HepG2 (cell line): ENCODE measurements at regions not wholly inside any gene's neighbourhood (a gene's known extent, or its start where the extent isn't known, plus 50 kb on each side); places are given as distances from the start of the nearest gene placed in this dataset.

Experiments used
- ATAC-seq: fragments of 200-7000 bp; cut with Tn5 transposase; 3 replicates; pipeline ENCODE4 v1.9.1; 2020; ENCODE audit warnings: mild to moderate bottlenecking, moderate library complexity
- BruUV-seq: library from RNA; stranded (reverse); fragments of 400-500 nt; replicated peaks from 2 replicates; lab custom pipeline; 2021; lab: Mats Ljungman, UMichigan
- CTCF ChIA-PET: fragments of 300-600 bp; formaldehyde crosslinking; extraction: SDS; loops from one replicate; lab custom pipeline; 2021; ENCODE audit warnings: low total read pairs, inconsistent platforms, low intra/inter-chr PET ratio; lab: Yijun Ruan, JAX
- POLR2A ChIA-PET: fragments of 350-600 bp; sonication (Branson Sonifier 250); formaldehyde crosslinking; loops from one replicate; lab custom pipeline; 2020; ENCODE audit warnings: antibody characterized with exemption, inconsistent platforms; lab: Yijun Ruan, JAX
- DNase-seq: peaks from one replicate; pipeline ENCODE4 v3.0.0-alpha.2; 2015; ENCODE audit warnings: low spot score
- FAIRE-seq: peaks from 3 replicates; lab custom pipeline; 2011; peaks lifted over from hg19 to GRCh38; lab: Jason Lieb, UNC
- H2AFZ ChIP-seq: one replicate; pipeline ENCODE4 v1.6.1; 2011; ENCODE audit warnings: low read length, inconsistent platforms
- H3K27ac ChIP-seq: fragments of 300-600 bp; 3 replicates; pipeline ENCODE4 v1.8.0; 2011; ENCODE audit warnings: mixed run types, mild to moderate bottlenecking, mixed read lengths, low read length, inconsistent platforms; ENCODE audit not compliant: insufficient read depth; ENCODE audit errors: extremely low read length
- H3K27me3 ChIP-seq, 2 experiments: fragments of 200-600 bp in 1 of 2; 2 replicates in 1 of 2; 3 replicates in 1 of 2; pipeline versions ENCODE4 v1.6.0 to v1.8.0; 2011; ENCODE audit warnings: low read length in 2 of 2, mild to moderate bottlenecking in 2 of 2, moderate library complexity in 2 of 2, inconsistent platforms in 1 of 2; ENCODE audit not compliant: insufficient read depth in 2 of 2, control insufficient read depth in 1 of 2
- H3K36me3 ChIP-seq, 2 experiments: fragments of 200-600 bp in 1 of 2; replicated peaks in 1 of 2; 2 replicates in 1 of 2; 3 replicates in 1 of 2; pipeline versions ENCODE4 v1.5.1 to v1.8.0; 2011; ENCODE audit warnings: low read length in 2 of 2, inconsistent platforms in 1 of 2; ENCODE audit not compliant: insufficient read depth in 2 of 2, control insufficient read depth in 1 of 2
- H3K4me1 ChIP-seq: 2 replicates; pipeline ENCODE4 v1.5.1; 2012; ENCODE audit warnings: low read length, inconsistent platforms; ENCODE audit not compliant: insufficient read depth
- H3K4me2 ChIP-seq: 2 replicates; pipeline ENCODE4 v1.6.0; 2011; ENCODE audit warnings: low read depth, low read length, inconsistent platforms
- H3K4me3 ChIP-seq, 3 experiments: fragments of 200-600 bp in 1 of 3; sonication (generic), shearing (Covaris generic) in 1 of 3; replicated peaks in 1 of 3; 2 replicates each; pipeline ENCODE4 v1.5.1; 2011 to 2016; ENCODE audit warnings: low read length in 3 of 3, inconsistent platforms in 2 of 3, low read depth in 2 of 3, mild to moderate bottlenecking in 2 of 3, control low read depth in 1 of 3, mixed read lengths in 1 of 3; ENCODE audit not compliant: insufficient read depth in 1 of 3
- H3K79me2 ChIP-seq: one replicate; pipeline ENCODE4 v1.6.1; 2011; ENCODE audit warnings: low read length, inconsistent platforms; ENCODE audit not compliant: insufficient read depth
- H3K9ac ChIP-seq: 2 replicates; pipeline ENCODE4 v1.6.0; 2011; ENCODE audit warnings: mild to moderate bottlenecking, low read depth, low read length, inconsistent platforms; ENCODE audit not compliant: insufficient read depth
- H3K9me3 ChIP-seq: 2 replicates; pipeline ENCODE4 v1.5.1; 2012; ENCODE audit warnings: mild to moderate bottlenecking, low read length
- H4K20me1 ChIP-seq: 2 replicates; pipeline ENCODE4 v1.6.0; 2011; ENCODE audit warnings: inconsistent platforms, mild to moderate bottlenecking, low read length, moderate library complexity; ENCODE audit not compliant: insufficient read depth
- FOXO1 ChIP-seq: sonication (generic); formaldehyde crosslinking; IDR thresholded peaks from 2 replicates; pipeline ENCODE4 v1.4.0; 2020; ENCODE audit warnings: missing genetic modification reagents
- HOMEZ ChIP-seq: IDR thresholded peaks from 2 replicates; pipeline ENCODE4 v1.6.1; 2016; ENCODE audit warnings: low read depth
- ISX ChIP-seq: sonication (generic); formaldehyde crosslinking; conservative IDR thresholded peaks from 2 replicates; pipeline ENCODE4 v1.5.0; 2020; ENCODE audit warnings: missing genetic modification reagents
- KLF13 ChIP-seq: sonication (generic); formaldehyde crosslinking; IDR thresholded peaks from 2 replicates; pipeline ENCODE4 v1.4.0; 2020; ENCODE audit warnings: mild to moderate bottlenecking, missing genetic modification reagents
- MATR3 ChIP-seq: sonication (generic); formaldehyde crosslinking; IDR thresholded peaks from 2 replicates; pipeline ENCODE4 v1.4.0; 2020; ENCODE audit warnings: missing genetic modification reagents
- NR3C1 ChIP-seq: sonication (generic); formaldehyde crosslinking; IDR thresholded peaks from 2 replicates; pipeline ENCODE4 v1.4.0; 2020; ENCODE audit warnings: missing genetic modification reagents
- SKIL ChIP-seq: sonication (generic); formaldehyde crosslinking; IDR thresholded peaks from 2 replicates; pipeline ENCODE4 v1.8.0; 2022; ENCODE audit warnings: missing genetic modification reagents, mild to moderate bottlenecking, moderate library complexity, borderline replicate concordance
- SPEN ChIP-seq: sonication (generic); formaldehyde crosslinking; IDR thresholded peaks from 2 replicates; pipeline ENCODE4 v1.5.1; 2020; ENCODE audit warnings: low read depth, mild to moderate bottlenecking, missing genetic modification reagents
- ZNF235 ChIP-seq: sonication (generic); formaldehyde crosslinking; IDR thresholded peaks from 2 replicates; pipeline ENCODE4 v1.8.1; 2023; ENCODE audit warnings: mild to moderate bottlenecking, missing genetic modification reagents, borderline replicate concordance
- ZNF407 ChIP-seq: sonication (generic); formaldehyde crosslinking; IDR thresholded peaks from one replicate; pipeline ENCODE4 v1.5.1; 2020; ENCODE audit warnings: mild to moderate bottlenecking, missing genetic modification reagents; ENCODE audit errors: not compliant biosample characterization
- ZNF775 ChIP-seq: sonication (generic); formaldehyde crosslinking; IDR thresholded peaks from 2 replicates; pipeline ENCODE4 v1.4.0; 2020; ENCODE audit warnings: missing genetic modification reagents, mild to moderate bottlenecking, moderate library complexity, borderline replicate concordance
- ZNF792 ChIP-seq: IDR thresholded peaks from 2 replicates; pipeline ENCODE4 v1.6.1; 2016
- WGBS: methylation state at CpG from one replicate; pipeline ENCODE4 v1.1.6; 2017; ENCODE audit warnings: low lambda C conversion rate; 5-methylcytosine and 5-hydroxymethylcytosine counted together
- in situ Hi-C: cut with HindIII; loops from 2 replicates; pipeline ENCODE4 v1.10.0; 2017; ENCODE audit warnings: low pct_unique_long_range_greater_than_20kb; ENCODE audit not compliant: extremely low pct_ligation_motif_present
- intact Hi-C: fragments of 100-400 bp; cut with micrococcal nuclease; formaldehyde crosslinking; loops from one replicate; pipeline ENCODE4 v1.10.0; 2022; ENCODE audit not compliant: unreplicated experiment

GRCh38 chr6:4192173-4192572, 56.8 kb upstream of the ECI2 start:
- no peak overlapping the region for H3K4me2 ChIP-seq
- no peak for DNase-seq
- intact Hi-C loops (no loop called here), in situ Hi-C loops (no loop called here)
- no peaks in the 10 kb centered on the region for H3K79me2 ChIP-seq
- no peak overlapping the region for H3K9ac ChIP-seq
- no peaks in the 10 kb centered on the region for H3K4me1 ChIP-seq
- no peaks in the 10 kb centered on the region for H3K36me3 ChIP-seq
- ChIA-PET CTCF (no interaction called here), POLR2A (no interaction called here)
- H3K4me3 ChIP-seq = no peak overlapping the region
- no peak overlapping the region for H2AFZ ChIP-seq
- no peak for FAIRE-seq
- no peaks in the 10 kb centered on the region for H3K9me3 ChIP-seq
- H3K27me3 ChIP-seq = peaks cover 0 to 33% of the 10 kb centered on the region in 2 experiments; a peak in 2 of 5 replicates
- H3K27ac ChIP-seq = no peak overlapping the region
- H4K20me1 ChIP-seq = no peaks in the 10 kb centered on the region
- BruUV-seq = no TSS peak
- TF ChIP-seq SKIL (CRISPR knock-in tag) (no peak), KLF13 (CRISPR knock-in tag) (no peak), ZNF792 (CRISPR knock-in tag) (no peak), SPEN (CRISPR knock-in tag) (no peak), MATR3 (no peak), ISX (CRISPR knock-in tag) (no peak), ZNF235 (CRISPR knock-in tag) (no peak), NR3C1 (CRISPR knock-in tag) (no peak), FOXO1 (CRISPR knock-in tag) (no peak), ZNF775 (CRISPR knock-in tag) (no peak), HOMEZ (CRISPR knock-in tag) (no peak), ZNF407 (CRISPR knock-in tag) (no peak)
- 7% methylated on average over 1 of the region's 1 CpG for WGBS
- peak; percentile 31; the same call in 2 of the 3 replicates for ATAC-seq
